Amygdala (tissue), 56 donors: ENCODE measurements at regions not wholly inside any gene's neighbourhood (a gene's known extent, or its start where the extent isn't known, plus 50 kb on each side); places are given as distances from the start of the nearest gene placed in this dataset.

Experiments
- DNase-seq, 56 donors: peaks; one replicate each; lab custom pipeline; 2025; lab: John Stamatoyannopoulos, UW

DNA sequence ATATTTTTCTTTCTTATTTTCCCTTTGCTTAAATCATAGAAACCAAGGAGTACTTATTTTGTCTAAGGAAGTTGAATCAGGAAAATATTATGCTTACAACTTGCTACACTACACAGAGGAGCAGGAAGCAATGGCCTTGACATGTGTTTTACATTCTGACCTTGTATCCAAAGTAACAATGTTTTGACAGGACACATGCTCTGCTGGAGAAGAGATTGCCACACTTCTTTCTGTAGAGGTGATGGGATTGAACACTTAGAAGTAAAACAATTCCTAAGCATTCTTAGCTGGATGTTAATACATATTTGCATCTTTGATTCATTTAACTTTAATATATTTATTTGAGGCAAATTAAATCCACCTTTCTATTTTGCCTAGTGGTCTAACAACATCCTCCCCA, 929.1 kb downstream of the DSC3 start:
- no peak for DNase-seq

DNA sequence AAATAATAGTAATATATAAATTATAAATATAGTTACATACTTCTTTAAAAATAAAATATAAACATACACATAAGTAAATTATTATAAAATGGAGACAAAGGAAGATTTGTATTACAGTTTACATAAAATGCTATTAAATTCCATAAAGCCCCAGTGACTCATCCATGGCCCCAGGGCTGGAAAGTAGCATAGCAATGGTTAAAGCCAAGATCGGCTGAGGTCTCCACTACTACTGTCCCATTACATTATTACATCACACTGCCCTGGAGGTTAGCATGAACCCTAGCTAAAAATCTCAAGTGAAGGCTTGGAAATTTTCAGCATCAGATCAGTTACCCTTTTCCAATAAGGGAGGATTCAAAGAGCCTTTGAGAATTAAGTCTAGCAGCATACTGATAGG, 936.2 kb downstream of the DSC3 start:
- DNase-seq, result no peak

- no peak for DNase-seq
Observed at GRCh38 chr18:30103881-30104280, 938.7 kb downstream of the DSC3 start.

GRCh38 chr18:30096796-30097195, 945.7 kb downstream of the DSC3 start:
- no peak for DNase-seq

GRCh38 chr18:30094556-30094955, 948.0 kb downstream of the DSC3 start:
- DNase-seq, result no peak

- DNase-seq, result no peak
Observed at GRCh38 chr18:30093376-30093775, 949.2 kb downstream of the DSC3 start.

- no peak for DNase-seq
Observed at GRCh38 chr18:30088238-30089015, 954.1 kb downstream of the DSC3 start.

- no peak for DNase-seq
Observed at GRCh38 chr18:30086351-30086750, 956.2 kb downstream of the DSC3 start.

- DNase-seq, result no peak
Observed at GRCh38 chr18:30081122-30081521, 961.4 kb downstream of the DSC3 start.

GRCh38 chr18:30072609-30073385, 969.7 kb downstream of the DSC3 start:
- no peak for DNase-seq

- no peak for DNase-seq
Observed at GRCh38 chr18:30066288-30066687, 976.3 kb downstream of the DSC3 start.

DNA sequence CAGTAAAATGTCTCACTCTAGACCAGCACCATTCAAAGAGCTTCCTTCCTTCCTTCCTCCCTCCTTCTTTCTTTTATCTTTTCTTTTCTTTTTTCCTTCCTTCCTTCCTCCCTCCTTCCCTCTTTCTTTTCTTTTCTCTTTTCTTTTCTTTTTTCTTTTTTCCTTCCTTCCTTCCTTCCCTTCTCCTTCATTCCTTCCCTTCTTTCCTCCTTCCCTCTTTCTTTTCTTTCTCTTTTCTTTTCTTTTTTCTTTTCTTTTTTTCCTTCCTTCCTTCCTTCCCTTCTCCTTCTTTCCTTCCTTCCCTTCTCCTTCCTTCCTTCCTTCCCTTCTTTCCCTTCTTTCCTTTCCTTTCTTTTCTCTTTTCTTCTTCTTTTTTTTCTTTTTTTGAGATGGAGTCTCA, 985.1 kb downstream of the DSC3 start:
- DNase-seq, result no peak

GRCh38 chr18:30056528-30056927, 986.0 kb downstream of the DSC3 start:
- no peak for DNase-seq

GRCh38 chr18:30044496-30044895, 998.0 kb downstream of the DSC3 start:
- DNase-seq, result no peak

DNA sequence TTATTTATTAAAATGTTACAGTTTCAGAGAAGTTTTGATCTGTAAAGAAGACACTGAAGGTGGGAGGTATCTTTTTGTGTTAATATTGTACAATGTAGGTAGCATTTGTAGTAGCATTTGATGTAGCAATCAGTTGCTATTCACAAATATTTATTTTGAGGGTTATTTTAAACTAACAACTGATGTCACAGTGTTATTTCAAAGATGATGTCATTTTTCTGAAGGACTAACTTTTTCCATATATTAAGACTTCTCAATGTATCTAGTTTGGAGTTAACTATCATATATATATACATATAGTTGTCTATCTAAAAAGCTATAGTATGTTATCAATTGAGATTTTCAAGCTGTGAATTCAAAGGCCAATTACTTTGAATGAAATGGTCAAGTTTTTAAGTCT, 1003.3 kb downstream of the DSC3 start:
- DNase-seq, result no peak

GRCh38 chr18:30034818-30035217, 1007.7 kb downstream of the DSC3 start:
- no peak for DNase-seq

- no peak for DNase-seq
Observed at GRCh38 chr18:30016179-30016578, 1026.4 kb downstream of the DSC3 start.

- DNase-seq, result no peak
Observed at GRCh38 chr18:30004965-30005364, 1037.6 kb downstream of the DSC3 start.

DNA sequence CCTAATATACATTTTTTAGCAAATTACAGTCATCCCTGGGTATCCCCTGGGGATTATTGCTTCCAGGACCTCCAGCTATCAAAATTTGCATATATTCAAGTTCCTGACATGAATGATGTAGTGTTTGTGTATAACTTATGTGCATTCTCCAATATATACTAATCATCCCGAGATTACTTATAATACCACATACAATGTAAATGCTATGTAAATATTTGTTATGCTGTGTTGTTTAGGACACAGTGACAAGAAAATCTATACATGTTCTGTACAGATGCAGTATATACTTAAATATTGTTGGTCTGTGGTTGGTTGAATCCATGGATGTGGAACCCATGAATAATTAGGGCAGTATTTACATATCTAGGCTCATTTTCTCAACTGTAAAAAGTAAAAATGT, 1060.3 kb downstream of the DSC3 start:
- no peak for DNase-seq

GRCh38 chr18:29979881-29980280, 1062.7 kb downstream of the DSC3 start:
- DNase-seq, result no peak

GRCh38 chr18:29969876-29970275, 1072.7 kb downstream of the DSC3 start:
- no peak for DNase-seq

DNA sequence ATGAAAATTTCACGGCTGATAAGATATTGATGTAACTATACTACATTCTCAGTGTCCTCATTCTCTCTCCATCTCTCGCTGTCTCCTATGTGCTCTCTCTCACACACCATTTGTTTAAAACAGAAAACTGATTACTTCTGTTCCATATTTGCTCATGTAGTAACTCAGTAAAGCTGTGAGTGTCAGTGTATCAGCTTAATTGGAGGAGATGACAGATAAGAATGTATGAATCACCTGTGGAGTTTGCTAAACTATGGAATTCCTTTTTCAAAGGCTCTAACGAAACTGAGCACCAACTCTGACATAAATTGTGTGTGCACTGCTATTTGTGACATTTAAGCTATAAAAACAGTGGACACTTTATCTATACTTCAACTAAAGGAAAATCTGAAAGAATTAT, 1080.0 kb downstream of the DSC3 start:
- no peak for DNase-seq
